ENCODE measurements at regions not wholly inside any gene's neighbourhood (a gene's known extent, or its start where the extent isn't known, plus 50 kb on each side); places are given as distances from the start of the nearest gene placed in this dataset.

GRCh38 chr13:75025956-75026355 is 456.0 kb downstream of the TBC1D4 start:
- Histone ChIP-seq H3K27ac (ENCODE audit: low read depth, low read length, poor library complexity, severe bottlenecking) (no peak overlapping the region), H4K20me1 (ENCODE audit: insufficient read depth, low read length) (no peaks in the 10 kb centered on the region), H3K4me1 (ENCODE audit: insufficient read depth, low read length, severe bottlenecking) (no peaks in the 10 kb centered on the region), H3K27me3 (ENCODE audit: insufficient read depth, low read length) (no peaks in the 10 kb centered on the region; the same call in 1 of the 2 replicates), H3K79me2 (ENCODE audit: insufficient read depth, low read length) (no peaks in the 10 kb centered on the region), H3K9me3 (ENCODE audit: low read length) (no peaks in the 10 kb centered on the region), H2AFZ (ENCODE audit: low read length) (no peak overlapping the region), H3F3A (ENCODE audit: insufficient read depth, low read length) (no peaks in the 10 kb centered on the region), H3K4me2 (ENCODE audit: low read length) (no peak overlapping the region), H3K36me3 (ENCODE audit: insufficient read depth, low read length) (no peaks in the 10 kb centered on the region), H3K9ac (ENCODE audit: low read length) (no peak overlapping the region), H3K9me2 (ENCODE audit: low read depth, low read length) (no peaks in the 10 kb centered on the region), H3K4me3 (ENCODE audit: low read depth, low read length, poor library complexity, severe bottlenecking) (no peak overlapping the region)
- TF ChIP-seq, protein P1, sequence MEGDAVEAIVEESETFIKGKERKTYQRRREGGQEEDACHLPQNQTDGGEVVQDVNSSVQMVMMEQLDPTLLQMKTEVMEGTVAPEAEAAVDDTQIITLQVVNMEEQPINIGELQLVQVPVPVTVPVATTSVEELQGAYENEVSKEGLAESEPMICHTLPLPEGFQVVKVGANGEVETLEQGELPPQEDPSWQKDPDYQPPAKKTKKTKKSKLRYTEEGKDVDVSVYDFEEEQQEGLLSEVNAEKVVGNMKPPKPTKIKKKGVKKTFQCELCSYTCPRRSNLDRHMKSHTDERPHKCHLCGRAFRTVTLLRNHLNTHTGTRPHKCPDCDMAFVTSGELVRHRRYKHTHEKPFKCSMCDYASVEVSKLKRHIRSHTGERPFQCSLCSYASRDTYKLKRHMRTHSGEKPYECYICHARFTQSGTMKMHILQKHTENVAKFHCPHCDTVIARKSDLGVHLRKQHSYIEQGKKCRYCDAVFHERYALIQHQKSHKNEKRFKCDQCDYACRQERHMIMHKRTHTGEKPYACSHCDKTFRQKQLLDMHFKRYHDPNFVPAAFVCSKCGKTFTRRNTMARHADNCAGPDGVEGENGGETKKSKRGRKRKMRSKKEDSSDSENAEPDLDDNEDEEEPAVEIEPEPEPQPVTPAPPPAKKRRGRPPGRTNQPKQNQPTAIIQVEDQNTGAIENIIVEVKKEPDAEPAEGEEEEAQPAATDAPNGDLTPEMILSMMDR (IDR thresholded peaks at IDR 0.05; ENCODE audit: low read length), result no peak
- no peak for TF ChIP-seq EZH2 (IDR thresholded peaks at IDR 0.05; ENCODE audit: borderline replicate concordance, low read length)

DNA sequence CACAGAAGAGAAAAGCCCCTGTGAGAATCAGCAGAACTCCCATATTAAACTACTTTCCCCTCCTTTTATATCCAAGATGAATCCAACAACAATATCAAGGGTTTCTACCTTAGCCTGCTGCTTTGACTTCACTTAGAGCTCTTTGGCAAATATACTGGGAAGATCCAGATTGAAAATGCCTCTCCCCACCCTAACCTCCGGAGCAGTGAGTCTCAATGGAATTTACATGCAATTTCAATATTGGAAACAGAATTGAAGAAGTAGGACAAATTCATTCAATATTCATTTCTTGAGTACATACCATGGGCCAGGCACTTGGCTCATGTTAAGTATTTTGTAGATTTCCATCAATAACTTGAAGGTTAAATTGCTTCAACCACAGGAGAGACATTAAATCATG is 457.4 kb downstream of the TBC1D4 start:
- Histone ChIP-seq H3K27ac (ENCODE audit: low read depth, low read length, poor library complexity, severe bottlenecking) (no peak overlapping the region), H3K4me3 (ENCODE audit: low read depth, low read length, poor library complexity, severe bottlenecking) (no peak overlapping the region), H3K79me2 (ENCODE audit: insufficient read depth, low read length) (no peaks in the 10 kb centered on the region), H3K9me2 (ENCODE audit: low read depth, low read length) (no peaks in the 10 kb centered on the region), H4K20me1 (ENCODE audit: insufficient read depth, low read length) (no peaks in the 10 kb centered on the region), H3K36me3 (ENCODE audit: insufficient read depth, low read length) (no peaks in the 10 kb centered on the region), H3K9me3 (ENCODE audit: low read length) (no peaks in the 10 kb centered on the region), H3K4me1 (ENCODE audit: insufficient read depth, low read length, severe bottlenecking) (no peaks in the 10 kb centered on the region), H3K27me3 (ENCODE audit: insufficient read depth, low read length) (no peaks in the 10 kb centered on the region; the same call in 1 of the 2 replicates), H3K4me2 (ENCODE audit: low read length) (no peak overlapping the region), H3F3A (ENCODE audit: insufficient read depth, low read length) (no peaks in the 10 kb centered on the region), H2AFZ (ENCODE audit: low read length) (no peak overlapping the region), H3K9ac (ENCODE audit: low read length) (no peak overlapping the region)
- TF ChIP-seq EZH2 (IDR thresholded peaks at IDR 0.05; ENCODE audit: borderline replicate concordance, low read length), result no peak
- TF ChIP-seq, protein P1 (IDR thresholded peaks at IDR 0.05; ENCODE audit: low read length), result no peak

DNA sequence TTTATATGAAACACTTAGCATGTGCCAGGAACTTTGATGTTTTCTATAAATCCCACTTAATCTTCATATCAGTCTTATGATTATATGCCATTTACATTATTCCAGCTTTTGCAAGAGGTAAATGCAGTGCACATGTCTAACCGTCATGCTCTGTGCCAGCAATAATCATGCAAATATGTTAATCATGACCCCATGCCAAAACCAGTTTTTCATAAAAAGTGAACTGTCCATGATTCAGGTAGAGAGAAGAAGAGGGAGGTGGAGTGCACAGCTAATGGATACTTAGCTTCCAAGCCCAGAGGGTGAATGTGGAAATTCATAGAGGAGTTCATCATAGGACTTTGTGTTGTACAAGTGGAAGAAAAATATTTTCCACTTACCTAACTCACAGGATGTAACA is 458.4 kb downstream of the TBC1D4 start:
- no peak overlapping the region for H2AFZ ChIP-seq (ENCODE audit: low read length)
- no peak for TF ChIP-seq EZH2 (IDR thresholded peaks at IDR 0.05; ENCODE audit: borderline replicate concordance, low read length)
- TF ChIP-seq, protein P1 (IDR thresholded peaks at IDR 0.05; ENCODE audit: low read length), result no peak

More for the DNA sequence above, 458.4 kb downstream of the TBC1D4 start:
- Histone ChIP-seq H3K4me1 (ENCODE audit: insufficient read depth, low read length, severe bottlenecking) (no peaks in the 10 kb centered on the region), H3K4me3 (ENCODE audit: low read depth, low read length, poor library complexity, severe bottlenecking) (no peak overlapping the region), H3K27me3 (ENCODE audit: insufficient read depth, low read length) (no peaks in the 10 kb centered on the region; the same call in 1 of the 2 replicates), H3K9ac (ENCODE audit: low read length) (no peak overlapping the region), H3K9me3 (ENCODE audit: low read length) (no peaks in the 10 kb centered on the region), H3F3A (ENCODE audit: insufficient read depth, low read length) (no peaks in the 10 kb centered on the region), H3K79me2 (ENCODE audit: insufficient read depth, low read length) (no peaks in the 10 kb centered on the region), H4K20me1 (ENCODE audit: insufficient read depth, low read length) (no peaks in the 10 kb centered on the region), H3K4me2 (ENCODE audit: low read length) (no peak overlapping the region), H3K36me3 (ENCODE audit: insufficient read depth, low read length) (no peaks in the 10 kb centered on the region), H3K27ac (ENCODE audit: low read depth, low read length, poor library complexity, severe bottlenecking) (no peak overlapping the region), H3K9me2 (ENCODE audit: low read depth, low read length) (no peaks in the 10 kb centered on the region)

Measured in OCI-LY1 (cell line).